Ovary (tissue), 7 donors: ENCODE measurements at regions not wholly inside any gene's neighbourhood (a gene's known extent, or its start where the extent isn't known, plus 50 kb on each side); places are given as distances from the start of the nearest gene placed in this dataset.

ENCODE experiments used
- DNase-seq, 5 donors: peaks; one replicate each; pipeline ENCODE4 v3.0.0-alpha.2; 2019 to 2020
- H3K27ac ChIP-seq, 2 donors: fragments of 200-600 bp; one replicate each; pipeline versions ENCODE4 v1.5.1 to v1.8.0; 2019 to 2022
- H3K27me3 ChIP-seq: fragments of 200-600 bp; one replicate; pipeline ENCODE4 v1.8.0; 2022
- H3K36me3 ChIP-seq: fragments of 200-600 bp; sonication (generic); one replicate; pipeline ENCODE4 v1.5.1; 2019
- H3K4me1 ChIP-seq: one replicate; pipeline ENCODE4 v1.8.1; 2013; ENCODE audit warnings: mild to moderate bottlenecking, moderate library complexity; ENCODE audit not compliant: insufficient read depth
- H3K4me3 ChIP-seq: fragments of 200-600 bp; sonication (generic); one replicate; pipeline ENCODE4 v1.5.1; 2017
- H3K9me3 ChIP-seq, 2 donors: fragments of 200-600 bp in 1 of 2; sonication (generic) in 1 of 2; one replicate each; pipeline versions ENCODE4 v1.5.1 to v1.8.1; 2013 to 2019; ENCODE audit warnings: mild to moderate bottlenecking in 1 of 2, moderate library complexity in 1 of 2
- CTCF ChIP-seq, 3 donors: fragments of 450-650 bp in 2 of 3; fragments of 200-600 bp in 1 of 3; IDR thresholded peaks; one replicate each; pipeline versions ENCODE4 v1.5.1 to v1.8.0; 2016 to 2022; ENCODE audit warnings: antibody characterized with exemption in 3 of 3, mild to moderate bottlenecking in 1 of 3
- EP300 ChIP-seq: sonication (generic); formaldehyde crosslinking; IDR thresholded peaks from one replicate; pipeline ENCODE4 v1.6.1; 2017; ENCODE audit warnings: antibody characterized with exemption
- POLR2A ChIP-seq: fragments of 450-650 bp; IDR thresholded peaks from one replicate; pipeline ENCODE4 v1.6.1; 2017; ENCODE audit warnings: antibody characterized with exemption, mild to moderate bottlenecking, moderate library complexity
- WGBS, 3 donors: extraction: QIAGEN DNeasy Blood & Tissue Kit in 1 of 3; methylation state at CpG; one replicate each; pipeline versions ENCODE4 v1.1.5 to v1.1.7; 2013 to 2017; 5-methylcytosine and 5-hydroxymethylcytosine counted together
- intact Hi-C, 4 donors: fragments of 100-400 bp; cut with DNase I; formaldehyde crosslinking; loops; one replicate each; pipeline versions ENCODE4 v1.11.0 to v1.15.1; 2022 to 2023
- donor health status: DM: no; HTN: no; CAD: no; lungs with moderate emphysema.
- donor health status: DM: no; HTN: no; CAD: no.
- donor health status: Bipolar disorder and iron deficiency.
- donor health status: DM: no; HTN: no; CAD: no.
- donor health status: DM: yes; HTN: yes; CAD: no.

GRCh38 chr11:30778596-30778995 is 192.4 kb upstream of the MPPED2 start:
- Histone ChIP-seq H3K27ac (no peak overlapping the region), H3K9me3 (no peaks in the 10 kb centered on the region), H3K27me3 (no peaks in the 10 kb centered on the region), H3K4me1 (no peaks in the 10 kb centered on the region), H3K4me3 (no peak overlapping the region), H3K36me3 (no peaks in the 10 kb centered on the region)
- no peak for TF ChIP-seq POLR2A
- no peak for TF ChIP-seq CTCF (IDR thresholded peaks at IDR 0.05)
- no peak for TF ChIP-seq EP300
- intact Hi-C loops: no loop called here
- WGBS, 3 donors: 68 to 79% (median 79%) methylated on average over 1 of the region's 1 CpG
- DNase-seq: no peak

DNA sequence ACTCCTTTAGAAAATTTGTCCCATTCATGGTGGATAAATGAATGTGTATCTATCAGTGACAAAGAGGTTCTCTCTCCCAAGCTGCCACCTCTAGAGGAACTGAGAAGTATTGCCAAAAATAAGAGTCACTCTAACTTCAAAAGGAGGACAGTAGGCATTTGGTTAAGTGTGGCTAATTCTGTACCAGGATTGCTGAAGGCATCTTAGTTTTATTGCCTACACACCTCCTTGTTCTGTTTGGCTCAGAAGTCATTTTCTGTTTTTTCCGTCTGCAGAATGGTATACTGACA is 189.0 kb upstream of the MPPED2 start:
- WGBS, 3 donors: 62 to 76% (median 76%) methylated on average over 1 of the region's 1 CpG
- no peaks in the 10 kb centered on the region for H3K36me3 ChIP-seq

GRCh38 chr11:30774496-30775232 is 188.5 kb upstream of the MPPED2 start:
- H3K9me3 ChIP-seq: no peaks in the 10 kb centered on the region

More for the DNA sequence above, 189.0 kb upstream of the MPPED2 start:
- intact Hi-C loops: no loop called here
- no peak overlapping the region for H3K4me3 ChIP-seq
- no peak for TF ChIP-seq CTCF (IDR thresholded peaks at IDR 0.05)
- no peak for TF ChIP-seq EP300
- no peak for TF ChIP-seq POLR2A
- DNase-seq: no peak
- H3K27me3 ChIP-seq: no peaks in the 10 kb centered on the region
- H3K27ac ChIP-seq: no peak overlapping the region
- no peaks in the 10 kb centered on the region for H3K4me1 ChIP-seq
- H3K9me3 ChIP-seq: no peaks in the 10 kb centered on the region

GRCh38 chr11:30772908-30773307 is 186.8 kb upstream of the MPPED2 start:
- H3K27ac ChIP-seq: no peak overlapping the region
- WGBS, 3 donors: 79 to 82% (median 81%) methylated on average over 4 of the region's 4 CpGs
- H3K4me3 ChIP-seq: no peak overlapping the region
- no peaks in the 10 kb centered on the region for H3K9me3 ChIP-seq
- intact Hi-C loops: no loop called here
- no peak for TF ChIP-seq CTCF (IDR thresholded peaks at IDR 0.05)
- no peaks in the 10 kb centered on the region for H3K36me3 ChIP-seq
- no peak for DNase-seq
- H3K4me1 ChIP-seq: no peaks in the 10 kb centered on the region
- no peaks in the 10 kb centered on the region for H3K27me3 ChIP-seq

More at GRCh38 chr11:30774496-30775232, 188.5 kb upstream of the MPPED2 start:
- WGBS, 3 donors: 37 to 45% (median 38%) methylated on average over 8 of the region's 8 CpGs
- no peak overlapping the region for H3K27ac ChIP-seq
- H3K27me3 ChIP-seq: no peaks in the 10 kb centered on the region
- DNase-seq: no peak
- no peaks in the 10 kb centered on the region for H3K36me3 ChIP-seq
- no peaks in the 10 kb centered on the region for H3K4me1 ChIP-seq
- intact Hi-C loops: no loop called here
- H3K4me3 ChIP-seq: no peak overlapping the region
- no peak for TF ChIP-seq POLR2A
- no peak for TF ChIP-seq CTCF (IDR thresholded peaks at IDR 0.05)
- no peak for TF ChIP-seq EP300
